GM21367 (cell line): ENCODE measurements at regions not wholly inside any gene's neighbourhood (a gene's known extent, or its start where the extent isn't known, plus 50 kb on each side); places are given as distances from the start of the nearest gene placed in this dataset.
"Not testable (repeated sequence)": the region's sequence is repeated elsewhere in the genome, so short reads cannot be mapped to it uniquely, and the experiment has no call there.

Experiments used
- ATAC-seq: cut with Tn5 transposase; IDR thresholded peaks from one replicate; pipeline ENCODE4 v1.9.1; 2021; ENCODE audit not compliant: unreplicated experiment

GRCh38 chr10:6830981-6831380 is 250.9 kb upstream of the PRKCQ start:
- ATAC-seq = not testable (repeated sequence)

- not testable (repeated sequence) for ATAC-seq
These were observed 244.7 kb upstream of the PRKCQ start for GRCh38 chr10:6824793-6825192.

GRCh38 chr10:6823770-6824169 is 243.7 kb upstream of the PRKCQ start:
- no peak for ATAC-seq

GRCh38 chr10:6819301-6819700 is 239.2 kb upstream of the PRKCQ start:
- ATAC-seq = no peak

GRCh38 chr10:6817770-6818169 is 237.7 kb upstream of the PRKCQ start:
- no peak for ATAC-seq

- ATAC-seq = no peak
These were observed 235.3 kb upstream of the PRKCQ start for GRCh38 chr10:6815346-6815745.

- no peak for ATAC-seq
These were observed 233.8 kb upstream of the PRKCQ start for GRCh38 chr10:6813856-6814255.

GRCh38 chr10:6813306-6813705 is 233.2 kb upstream of the PRKCQ start:
- no peak for ATAC-seq

- no peak for ATAC-seq
These were observed 231.1 kb upstream of the PRKCQ start for GRCh38 chr10:6811153-6811552.

GRCh38 chr10:6803427-6803783 is 223.3 kb upstream of the PRKCQ start:
- no peak for ATAC-seq

- ATAC-seq = no peak
These were observed 222.8 kb upstream of the PRKCQ start for GRCh38 chr10:6802759-6803426.

GRCh38 chr10:6796231-6796630 is 216.2 kb upstream of the PRKCQ start:
- ATAC-seq = no peak

GRCh38 chr10:6795541-6795940 is 215.5 kb upstream of the PRKCQ start:
- no peak for ATAC-seq

GRCh38 chr10:6794841-6795240 is 214.8 kb upstream of the PRKCQ start:
- not testable (repeated sequence) for ATAC-seq

GRCh38 chr10:6794441-6794840 is 214.4 kb upstream of the PRKCQ start:
- no peak for ATAC-seq

GRCh38 chr10:6788731-6789130 is 208.7 kb upstream of the PRKCQ start:
- no peak for ATAC-seq

- no peak for ATAC-seq
These were observed 208.2 kb upstream of the PRKCQ start for GRCh38 chr10:6788231-6788630.

- ATAC-seq = no peak
These were observed 207.6 kb upstream of the PRKCQ start for GRCh38 chr10:6787718-6788117.

- no peak for ATAC-seq
These were observed 207.0 kb upstream of the PRKCQ start for GRCh38 chr10:6787091-6787490.

- no peak for ATAC-seq
These were observed 206.5 kb upstream of the PRKCQ start for GRCh38 chr10:6786579-6787031.

- not testable (repeated sequence) for ATAC-seq
These were observed 204.4 kb upstream of the PRKCQ start for GRCh38 chr10:6784429-6784828.

- ATAC-seq = no peak
These were observed 203.4 kb upstream of the PRKCQ start for GRCh38 chr10:6783471-6783870.

- no peak for ATAC-seq
These were observed 202.3 kb upstream of the PRKCQ start for GRCh38 chr10:6782378-6782777.
